ENCODE measurements at regions not wholly inside any gene's neighbourhood (a gene's known extent, or its start where the extent isn't known, plus 50 kb on each side); places are given as distances from the start of the nearest gene placed in this dataset.

- H3K79me2 ChIP-seq (ENCODE audit: insufficient read depth, low read length): no peaks in the 10 kb centered on the region
- no peak overlapping the region for H3K4me2 ChIP-seq (ENCODE audit: insufficient read depth, low read length)
- no peaks in the 10 kb centered on the region for H3K9me3 ChIP-seq (ENCODE audit: insufficient read depth, low read length, severe bottlenecking)
- DNase-seq (no peak), ATAC-seq (ENCODE audit: insufficient read depth, low read depth) (no peak)
- H3K27me3 ChIP-seq (ENCODE audit: insufficient read depth, low read length, poor library complexity): no peaks in the 10 kb centered on the region
- H3K27ac ChIP-seq (ENCODE audit: low read length): no peak overlapping the region
- H3K4me1 ChIP-seq (ENCODE audit: insufficient read depth, low read length): no peaks in the 10 kb centered on the region
- no peaks in the 10 kb centered on the region for H4K20me1 ChIP-seq (ENCODE audit: insufficient read depth, low read length)
- no peak overlapping the region for H3K4me3 ChIP-seq (ENCODE audit: low read depth in 1 of 2, low read length in 2 of 2)
- H3K9ac ChIP-seq (ENCODE audit: low read depth, low read length): no peak overlapping the region
- TF ChIP-seq, protein P1, sequence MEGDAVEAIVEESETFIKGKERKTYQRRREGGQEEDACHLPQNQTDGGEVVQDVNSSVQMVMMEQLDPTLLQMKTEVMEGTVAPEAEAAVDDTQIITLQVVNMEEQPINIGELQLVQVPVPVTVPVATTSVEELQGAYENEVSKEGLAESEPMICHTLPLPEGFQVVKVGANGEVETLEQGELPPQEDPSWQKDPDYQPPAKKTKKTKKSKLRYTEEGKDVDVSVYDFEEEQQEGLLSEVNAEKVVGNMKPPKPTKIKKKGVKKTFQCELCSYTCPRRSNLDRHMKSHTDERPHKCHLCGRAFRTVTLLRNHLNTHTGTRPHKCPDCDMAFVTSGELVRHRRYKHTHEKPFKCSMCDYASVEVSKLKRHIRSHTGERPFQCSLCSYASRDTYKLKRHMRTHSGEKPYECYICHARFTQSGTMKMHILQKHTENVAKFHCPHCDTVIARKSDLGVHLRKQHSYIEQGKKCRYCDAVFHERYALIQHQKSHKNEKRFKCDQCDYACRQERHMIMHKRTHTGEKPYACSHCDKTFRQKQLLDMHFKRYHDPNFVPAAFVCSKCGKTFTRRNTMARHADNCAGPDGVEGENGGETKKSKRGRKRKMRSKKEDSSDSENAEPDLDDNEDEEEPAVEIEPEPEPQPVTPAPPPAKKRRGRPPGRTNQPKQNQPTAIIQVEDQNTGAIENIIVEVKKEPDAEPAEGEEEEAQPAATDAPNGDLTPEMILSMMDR (IDR thresholded peaks at IDR 0.05; ENCODE audit: borderline replicate concordance, extremely low read depth, low read length, poor library complexity, severe bottlenecking): no peak
- TF ChIP-seq EZH2 (IDR thresholded peaks at IDR 0.05; ENCODE audit: borderline replicate concordance, low read depth, low read length, severe bottlenecking): no peak
- no peaks in the 10 kb centered on the region for H3K36me3 ChIP-seq (ENCODE audit: insufficient read depth, low read length)
- no peak overlapping the region for H2AFZ ChIP-seq (ENCODE audit: low read depth, low read length)
Observed at GRCh38 chr6:11324453-11325015, 92.1 kb upstream of the NEDD9 start.

- H3K36me3 ChIP-seq (ENCODE audit: insufficient read depth, low read length): no peaks in the 10 kb centered on the region
Observed at GRCh38 chr6:11323666-11324452, 91.4 kb upstream of the NEDD9 start.

GRCh38 chr6:11322252-11322885, 89.9 kb upstream of the NEDD9 start:
- Histone ChIP-seq H3K36me3 (ENCODE audit: insufficient read depth, low read length) (no peaks in the 10 kb centered on the region), H2AFZ (ENCODE audit: low read depth, low read length) (no peak overlapping the region), H3K27me3 (ENCODE audit: insufficient read depth, low read length, poor library complexity) (no peaks in the 10 kb centered on the region), H3K4me1 (ENCODE audit: insufficient read depth, low read length) (no peaks in the 10 kb centered on the region), H3K27ac (ENCODE audit: low read length) (no peak overlapping the region), H3K9me3 (ENCODE audit: insufficient read depth, low read length, severe bottlenecking) (no peaks in the 10 kb centered on the region), H3K9ac (ENCODE audit: low read depth, low read length) (no peak overlapping the region), H3K79me2 (ENCODE audit: insufficient read depth, low read length) (no peaks in the 10 kb centered on the region), H4K20me1 (ENCODE audit: insufficient read depth, low read length) (no peaks in the 10 kb centered on the region), H3K4me3 (ENCODE audit: low read depth in 1 of 2, low read length in 2 of 2) (no peak overlapping the region), H3K4me2 (ENCODE audit: insufficient read depth, low read length) (no peak overlapping the region)
- ATAC-seq (ENCODE audit: insufficient read depth, low read depth): no peak
- TF ChIP-seq, protein P1 (IDR thresholded peaks at IDR 0.05; ENCODE audit: borderline replicate concordance, extremely low read depth, low read length, poor library complexity, severe bottlenecking): no peak
- no peak for TF ChIP-seq EZH2 (IDR thresholded peaks at IDR 0.05; ENCODE audit: borderline replicate concordance, low read depth, low read length, severe bottlenecking)
- no peak for DNase-seq

More at GRCh38 chr6:11323666-11324452, 91.4 kb upstream of the NEDD9 start:
- ATAC-seq (ENCODE audit: insufficient read depth, low read depth) (no peak), DNase-seq (no peak)
- Histone ChIP-seq H3K27ac (ENCODE audit: low read length) (no peak overlapping the region), H4K20me1 (ENCODE audit: insufficient read depth, low read length) (no peaks in the 10 kb centered on the region), H2AFZ (ENCODE audit: low read depth, low read length) (no peak overlapping the region), H3K79me2 (ENCODE audit: insufficient read depth, low read length) (no peaks in the 10 kb centered on the region), H3K9me3 (ENCODE audit: insufficient read depth, low read length, severe bottlenecking) (no peaks in the 10 kb centered on the region), H3K4me1 (ENCODE audit: insufficient read depth, low read length) (no peaks in the 10 kb centered on the region), H3K4me3 (ENCODE audit: low read depth in 1 of 2, low read length in 2 of 2) (no peak overlapping the region), H3K9ac (ENCODE audit: low read depth, low read length) (no peak overlapping the region), H3K4me2 (ENCODE audit: insufficient read depth, low read length) (no peak overlapping the region), H3K27me3 (ENCODE audit: insufficient read depth, low read length, poor library complexity) (no peaks in the 10 kb centered on the region)
- TF ChIP-seq EZH2 (IDR thresholded peaks at IDR 0.05; ENCODE audit: borderline replicate concordance, low read depth, low read length, severe bottlenecking): no peak
- TF ChIP-seq, protein P1 (IDR thresholded peaks at IDR 0.05; ENCODE audit: borderline replicate concordance, extremely low read depth, low read length, poor library complexity, severe bottlenecking): no peak
